Right lobe of liver (tissue), 4 donors: ENCODE measurements at regions not wholly inside any gene's neighbourhood (a gene's known extent, or its start where the extent isn't known, plus 50 kb on each side); places are given as distances from the start of the nearest gene placed in this dataset.

ENCODE experiments used
- POLR2A ChIP-seq: fragments of 450-650 bp; IDR thresholded peaks from one replicate; pipeline ENCODE4 v1.6.1; 2017; ENCODE audit warnings: antibody characterized with exemption, mild to moderate bottlenecking
- TF ChIP-seq, protein P1 (sequence below), 4 donors: fragments of 200-600 bp in 3 of 4; fragments of 450-650 bp in 1 of 4; IDR thresholded peaks; one replicate each; pipeline versions ENCODE4 v1.5.1 to v1.8.0; 2016 to 2022; ENCODE audit warnings: antibody characterized with exemption in 4 of 4, mild to moderate bottlenecking in 2 of 4
- donor health status: DM: no; HTN: no; CAD: no.
- donor health status: DM: no; HTN: no; CAD: no.
- donor health status: DM: no; HTN: yes; CAD: no.

DNA sequence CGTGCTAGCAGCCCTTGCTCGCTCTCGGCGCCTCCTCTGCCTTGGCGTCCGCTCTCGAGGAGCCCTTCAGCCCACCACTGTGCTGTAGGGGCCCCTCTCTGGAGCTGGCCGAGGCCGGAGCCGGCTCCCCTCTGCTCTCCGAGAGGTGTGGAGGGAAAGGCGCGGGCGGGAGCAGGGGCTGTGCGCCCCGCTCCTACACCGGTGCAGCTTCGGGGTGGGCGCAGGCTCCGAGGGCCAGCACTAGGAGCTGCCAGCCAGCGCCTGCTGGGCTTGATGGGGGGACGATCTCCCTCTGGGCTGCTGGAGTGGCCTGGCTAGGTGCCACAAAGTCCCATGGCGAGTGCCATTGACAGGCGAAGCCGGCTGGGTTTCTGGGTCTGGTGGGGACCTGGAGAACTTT is 365.5 kb downstream of the SLITRK1 start:
- TF ChIP-seq, protein P1, sequence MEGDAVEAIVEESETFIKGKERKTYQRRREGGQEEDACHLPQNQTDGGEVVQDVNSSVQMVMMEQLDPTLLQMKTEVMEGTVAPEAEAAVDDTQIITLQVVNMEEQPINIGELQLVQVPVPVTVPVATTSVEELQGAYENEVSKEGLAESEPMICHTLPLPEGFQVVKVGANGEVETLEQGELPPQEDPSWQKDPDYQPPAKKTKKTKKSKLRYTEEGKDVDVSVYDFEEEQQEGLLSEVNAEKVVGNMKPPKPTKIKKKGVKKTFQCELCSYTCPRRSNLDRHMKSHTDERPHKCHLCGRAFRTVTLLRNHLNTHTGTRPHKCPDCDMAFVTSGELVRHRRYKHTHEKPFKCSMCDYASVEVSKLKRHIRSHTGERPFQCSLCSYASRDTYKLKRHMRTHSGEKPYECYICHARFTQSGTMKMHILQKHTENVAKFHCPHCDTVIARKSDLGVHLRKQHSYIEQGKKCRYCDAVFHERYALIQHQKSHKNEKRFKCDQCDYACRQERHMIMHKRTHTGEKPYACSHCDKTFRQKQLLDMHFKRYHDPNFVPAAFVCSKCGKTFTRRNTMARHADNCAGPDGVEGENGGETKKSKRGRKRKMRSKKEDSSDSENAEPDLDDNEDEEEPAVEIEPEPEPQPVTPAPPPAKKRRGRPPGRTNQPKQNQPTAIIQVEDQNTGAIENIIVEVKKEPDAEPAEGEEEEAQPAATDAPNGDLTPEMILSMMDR (IDR thresholded peaks at IDR 0.05): no peak
- no peak for TF ChIP-seq POLR2A
